ENCODE measurements at regions not wholly inside any gene's neighbourhood (a gene's known extent, or its start where the extent isn't known, plus 50 kb on each side); places are given as distances from the start of the nearest gene placed in this dataset.
"Not testable (repeated sequence)": the region's sequence is repeated elsewhere in the genome, so short reads cannot be mapped to it uniquely, and the experiment has no call there.

- in situ Hi-C loops (cut with MboI; ENCODE audit: low sequenced_read_pairs, unreplicated experiment) = no loop called here
- no peak for DNase-seq (ENCODE audit: low spot score)
- no peak for TF ChIP-seq CTCF (IDR thresholded peaks at IDR 0.05; ENCODE audit: borderline replicate concordance, control extremely low read depth, extremely low read depth, insufficient read depth, missing control alignments)
These were observed 971.7 kb upstream of the NCAM2 start for GRCh38 chr21:20026543-20026942.

- in situ Hi-C loops (cut with MboI; ENCODE audit: low sequenced_read_pairs, unreplicated experiment) = no loop called here
- no peak for DNase-seq (ENCODE audit: low spot score)
- TF ChIP-seq CTCF (IDR thresholded peaks at IDR 0.05; ENCODE audit: borderline replicate concordance, control extremely low read depth, extremely low read depth, insufficient read depth, missing control alignments) = no peak
These were observed 967.8 kb upstream of the NCAM2 start for GRCh38 chr21:20030390-20030789.

GRCh38 chr21:20031807-20032206 lies 966.4 kb upstream of the NCAM2 start:
- no peak for DNase-seq (ENCODE audit: low spot score)
- TF ChIP-seq CTCF (IDR thresholded peaks at IDR 0.05; ENCODE audit: borderline replicate concordance, control extremely low read depth, extremely low read depth, insufficient read depth, missing control alignments) = no peak
- in situ Hi-C loops (cut with MboI; ENCODE audit: low sequenced_read_pairs, unreplicated experiment) = no loop called here

- in situ Hi-C loops (cut with MboI; ENCODE audit: low sequenced_read_pairs, unreplicated experiment) = no loop called here
- no peak for TF ChIP-seq CTCF (IDR thresholded peaks at IDR 0.05; ENCODE audit: borderline replicate concordance, control extremely low read depth, extremely low read depth, insufficient read depth, missing control alignments)
- DNase-seq (ENCODE audit: low spot score) = no peak
These were observed 957.4 kb upstream of the NCAM2 start for GRCh38 chr21:20040768-20041167.

- TF ChIP-seq CTCF (IDR thresholded peaks at IDR 0.05; ENCODE audit: borderline replicate concordance, control extremely low read depth, extremely low read depth, insufficient read depth, missing control alignments) = no peak
- in situ Hi-C loops (cut with MboI; ENCODE audit: low sequenced_read_pairs, unreplicated experiment) = no loop called here
These were observed 953.0 kb upstream of the NCAM2 start for GRCh38 chr21:20045197-20045596.

GRCh38 chr21:20048130-20048837 lies 949.9 kb upstream of the NCAM2 start:
- in situ Hi-C loops (cut with MboI; ENCODE audit: low sequenced_read_pairs, unreplicated experiment); DNase-seq (ENCODE audit: low spot score): not testable (repeated sequence)

More at GRCh38 chr21:20045197-20045596, 953.0 kb upstream of the NCAM2 start:
- no peak for DNase-seq (ENCODE audit: low spot score)

GRCh38 chr21:20083336-20083735 lies 914.9 kb upstream of the NCAM2 start:
- DNase-seq (ENCODE audit: low spot score) = no peak
- TF ChIP-seq CTCF (IDR thresholded peaks at IDR 0.05; ENCODE audit: borderline replicate concordance, control extremely low read depth, extremely low read depth, insufficient read depth, missing control alignments) = no peak
- in situ Hi-C loops (cut with MboI; ENCODE audit: low sequenced_read_pairs, unreplicated experiment) = no loop called here
